GM18502 (cell line): ENCODE measurements at regions not wholly inside any gene's neighbourhood (a gene's known extent, or its start where the extent isn't known, plus 50 kb on each side); places are given as distances from the start of the nearest gene placed in this dataset.

Source experiments
- ATAC-seq: cut with Tn5 transposase; IDR thresholded peaks from one replicate; pipeline ENCODE4 v1.9.1; 2021; ENCODE audit warnings: mild to moderate bottlenecking; ENCODE audit not compliant: unreplicated experiment, poor library complexity

DNA sequence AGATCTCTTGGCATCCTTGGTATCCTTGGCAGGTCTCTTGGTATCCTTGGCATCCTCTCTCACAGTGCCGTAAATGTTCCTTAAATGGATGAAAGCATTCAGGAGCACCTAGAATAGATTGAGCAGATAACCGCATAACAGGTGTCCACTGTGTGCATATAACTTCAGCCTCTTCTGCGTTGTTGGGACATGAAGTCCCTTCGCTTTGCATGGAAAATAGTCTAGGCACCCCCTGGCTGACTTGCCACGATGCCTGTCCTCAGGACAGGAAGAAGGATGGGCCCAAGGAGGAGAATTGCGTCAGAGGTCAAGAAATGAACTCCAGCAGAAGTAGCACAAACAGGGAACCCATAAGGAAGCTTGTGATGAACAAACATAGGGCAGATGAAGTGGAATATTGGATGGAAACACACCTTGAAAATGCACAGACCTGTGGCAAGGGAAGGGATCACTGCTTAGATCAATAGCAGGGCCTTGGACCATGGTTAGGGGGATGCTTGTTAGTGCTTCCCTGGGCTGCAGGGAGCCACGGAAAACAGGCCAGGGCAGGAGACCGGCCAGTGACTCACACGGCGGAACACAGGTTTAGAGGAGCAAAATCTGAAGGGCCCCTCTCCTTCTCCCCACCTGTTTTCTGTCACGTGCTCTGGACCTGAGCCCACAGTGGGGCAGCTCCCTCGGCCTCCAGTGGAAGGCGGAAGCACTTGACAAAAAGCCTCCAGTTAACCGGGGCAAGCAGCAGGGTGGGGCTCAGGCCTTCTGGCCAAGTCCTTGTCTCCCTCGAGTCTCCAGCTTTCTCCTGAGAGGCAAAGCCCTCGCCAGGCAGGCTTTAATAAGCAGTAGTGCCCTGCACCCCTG lies 99.2 kb upstream of the ASAP2 start:
- no peak for ATAC-seq

DNA sequence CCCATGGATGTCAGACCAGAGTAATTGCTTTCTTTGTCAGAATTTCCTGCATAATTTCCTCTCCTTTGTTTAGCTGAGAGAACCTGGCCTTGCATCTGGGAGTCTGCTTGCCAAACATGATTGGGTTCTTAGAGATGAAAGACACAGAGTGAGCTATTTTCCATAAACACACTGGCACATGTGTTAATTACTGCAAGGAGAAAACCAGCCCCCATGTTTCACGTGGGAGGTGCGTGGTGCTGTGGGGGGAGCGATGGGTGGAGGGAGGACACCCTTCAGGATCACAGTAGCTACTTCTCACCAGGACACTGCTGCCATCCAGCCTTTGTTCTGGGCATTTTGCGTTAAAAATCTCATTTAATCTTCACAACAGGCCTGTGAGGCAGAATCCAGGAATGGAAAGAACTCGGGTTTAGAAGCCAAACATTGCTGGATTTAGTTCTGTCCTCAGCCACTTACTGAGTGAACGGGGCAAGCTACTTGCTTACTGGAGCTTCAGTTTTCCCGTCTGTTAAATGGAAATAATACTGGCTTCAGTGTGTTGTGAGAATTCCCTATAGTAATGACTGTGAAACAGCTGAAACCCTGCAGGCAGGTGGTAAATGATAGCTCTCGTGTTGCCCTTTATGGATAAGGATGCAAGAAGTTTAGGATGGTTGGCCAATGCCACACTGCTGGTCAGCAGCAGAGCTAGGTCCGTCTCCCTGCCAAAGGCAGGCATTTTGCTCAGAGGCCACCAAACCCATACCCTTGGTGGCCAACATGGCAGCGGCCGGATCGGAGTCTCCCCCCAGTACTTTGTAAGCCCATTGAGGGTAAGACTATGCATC lies 100.1 kb upstream of the ASAP2 start:
- ATAC-seq = no peak

DNA sequence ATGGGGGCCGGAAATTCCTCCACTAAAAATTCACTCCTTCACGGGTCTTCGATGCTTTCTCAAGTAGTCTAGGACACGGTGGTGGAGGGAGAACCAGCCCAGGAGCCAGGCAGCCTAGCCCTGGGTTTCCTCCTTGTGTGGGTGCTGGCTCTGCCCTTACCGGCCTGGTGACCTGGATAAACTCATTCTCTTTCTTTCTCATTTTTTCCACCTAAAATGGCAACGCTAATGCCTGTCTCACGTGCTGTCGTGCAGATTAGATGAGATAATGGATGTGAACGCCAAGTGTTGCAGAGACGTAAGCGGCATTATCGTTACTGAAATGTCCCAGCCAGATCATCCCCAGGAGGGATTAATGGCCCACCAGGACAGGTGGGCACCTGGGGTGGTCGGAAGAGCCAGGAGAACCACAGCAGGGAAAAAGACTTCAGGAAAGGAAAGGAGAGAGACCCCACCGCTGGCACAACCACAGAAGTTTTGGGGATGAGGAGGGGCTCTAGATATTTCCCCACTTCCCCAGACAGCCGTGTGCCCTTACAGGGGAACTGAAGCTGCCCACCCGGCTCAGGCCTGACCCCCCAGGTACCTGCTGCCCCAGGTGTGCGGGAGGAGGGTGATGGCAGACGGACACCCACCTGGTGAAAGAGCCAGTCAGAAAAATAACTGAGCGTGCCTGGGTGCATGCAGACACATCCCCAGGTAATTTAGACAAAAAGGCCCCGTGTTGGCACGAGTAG lies 100.8 kb upstream of the ASAP2 start:
- no peak for ATAC-seq

DNA sequence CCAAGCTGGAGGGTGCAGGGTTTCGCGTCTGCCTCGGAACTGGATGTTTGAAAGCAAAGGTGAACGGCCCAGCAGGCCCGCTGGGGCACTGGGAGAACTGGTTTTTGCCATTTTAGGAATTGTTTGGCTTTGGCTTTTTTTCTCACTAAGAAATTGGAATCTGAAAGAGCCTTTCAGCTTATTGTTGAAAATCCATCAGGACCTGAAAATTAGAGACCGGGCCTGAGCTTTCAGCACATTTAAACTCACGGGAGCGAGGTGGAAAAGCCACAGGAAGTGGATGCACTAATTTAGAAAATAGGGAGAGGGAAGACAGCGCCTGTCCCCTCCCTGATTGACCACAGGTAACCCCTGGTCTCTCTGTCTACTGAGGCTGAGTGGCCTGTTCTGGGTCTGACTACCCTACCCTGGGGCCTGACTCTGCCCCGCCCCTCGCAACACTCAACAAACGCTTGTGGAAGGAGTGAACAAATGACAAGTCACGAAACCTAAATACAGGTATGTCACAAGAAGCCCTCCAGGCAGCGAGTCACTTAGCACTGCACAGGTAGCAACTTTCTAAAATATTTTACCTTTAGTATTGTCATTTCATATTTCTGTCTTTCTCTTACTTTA lies 100.3 kb upstream of the MBOAT2 start:
- ATAC-seq = no peak

DNA sequence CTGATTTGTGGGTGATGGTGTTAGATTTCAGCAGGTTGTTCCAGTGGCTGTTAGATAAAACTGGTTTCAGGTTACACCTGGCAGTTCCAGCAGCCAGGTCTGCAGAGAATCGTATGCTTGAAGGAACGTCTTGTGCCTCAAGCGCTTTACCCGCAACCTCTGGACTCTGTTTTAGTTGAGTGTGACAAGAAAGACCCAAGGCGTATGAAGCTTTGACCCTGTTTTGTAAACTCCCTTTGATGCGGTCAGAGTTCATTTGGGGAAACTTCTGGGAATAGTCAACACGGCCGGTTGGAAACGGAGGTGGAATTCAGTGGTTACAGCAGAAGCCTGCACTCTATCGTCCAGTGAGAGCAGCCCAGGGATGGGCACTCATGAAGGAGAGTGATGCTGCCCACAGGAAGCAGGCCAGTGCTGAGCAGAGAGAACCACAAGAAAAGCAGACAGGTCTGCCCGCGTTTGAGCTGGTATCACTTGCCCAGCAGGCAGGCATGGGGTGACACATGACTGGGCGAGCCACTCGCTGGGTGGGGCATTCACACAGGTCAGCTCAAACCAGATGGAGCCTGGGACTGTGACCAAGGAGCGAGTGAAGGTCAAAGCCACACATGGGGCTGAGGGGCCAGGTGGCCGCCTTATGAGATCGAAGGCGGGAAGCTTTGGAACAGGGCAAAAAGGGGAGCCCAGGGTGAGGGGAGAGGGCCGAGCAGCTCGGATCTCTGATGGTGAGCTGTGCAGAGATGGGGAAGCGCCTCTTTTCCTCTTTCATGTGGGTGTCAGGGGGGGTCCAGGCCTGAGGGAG lies 99.6 kb upstream of the MBOAT2 start:
- ATAC-seq = no peak

DNA sequence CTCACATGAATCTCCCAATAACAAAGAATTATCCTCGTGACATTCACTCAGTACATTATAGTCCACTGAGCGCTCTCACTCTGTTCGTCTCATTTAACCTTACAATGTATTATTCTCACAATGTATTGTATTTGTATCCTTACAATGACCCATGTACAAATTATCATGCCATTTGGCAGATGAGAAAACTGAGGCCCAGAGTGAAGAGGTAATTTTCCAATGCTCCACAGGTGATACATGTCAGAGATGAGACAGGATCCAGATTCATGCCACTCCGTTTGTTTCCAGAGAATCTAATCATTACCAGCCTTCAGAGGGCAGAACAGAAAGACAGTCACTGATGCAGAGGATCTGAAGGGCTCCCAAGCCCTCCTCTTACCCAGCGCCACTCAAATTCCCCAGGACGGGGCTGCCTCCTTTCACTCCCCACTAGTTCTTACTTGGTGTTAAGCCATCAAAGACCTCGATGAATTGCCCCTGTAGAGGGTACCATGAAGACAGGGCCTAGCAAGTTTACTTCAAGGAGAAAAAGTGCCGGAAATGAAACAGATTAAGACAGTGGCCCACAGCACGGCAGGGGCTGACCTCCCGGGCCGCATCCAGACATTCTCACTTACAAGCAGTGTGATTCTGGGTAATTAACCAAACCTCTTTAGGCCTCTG lies 98.4 kb upstream of the MBOAT2 start:
- no peak for ATAC-seq

DNA sequence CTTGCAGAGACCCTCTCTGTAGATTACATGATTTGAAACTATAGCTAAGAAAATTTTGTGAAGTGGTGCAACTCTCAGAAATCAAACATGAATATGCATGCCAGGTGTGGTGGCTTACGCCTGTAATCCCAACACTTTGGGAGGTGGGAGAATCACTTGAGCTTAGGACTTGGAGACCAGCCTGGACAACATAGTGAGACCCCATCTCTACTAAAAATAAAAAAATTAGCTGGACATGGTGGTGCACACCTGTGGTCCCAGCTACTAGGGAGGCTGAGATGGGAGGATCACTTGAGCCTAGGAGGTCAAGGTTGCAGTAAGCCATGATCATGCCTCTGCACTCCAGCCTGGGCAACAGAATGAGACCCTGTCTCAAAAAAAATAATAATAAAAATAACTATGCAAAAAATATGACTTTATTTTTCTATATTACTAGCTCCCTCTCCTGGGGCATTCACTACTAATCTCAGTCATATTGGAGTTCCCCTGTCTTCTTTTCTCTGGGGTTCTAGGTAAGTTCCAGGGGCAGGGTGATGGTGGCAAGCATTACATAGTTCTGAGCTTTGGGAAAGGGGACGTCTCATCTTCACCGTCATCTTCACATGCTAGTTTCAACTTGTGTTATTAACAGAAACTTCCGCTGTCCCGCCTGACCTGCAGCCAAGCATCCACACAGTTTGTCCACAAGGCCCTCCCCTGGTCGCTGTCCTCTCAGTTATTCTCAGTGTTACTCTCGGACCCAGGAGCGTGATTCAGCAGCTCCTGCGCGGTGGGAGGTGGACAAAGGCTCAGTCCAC lies 96.8 kb upstream of the MBOAT2 start:
- peak; percentile 69 for ATAC-seq

DNA sequence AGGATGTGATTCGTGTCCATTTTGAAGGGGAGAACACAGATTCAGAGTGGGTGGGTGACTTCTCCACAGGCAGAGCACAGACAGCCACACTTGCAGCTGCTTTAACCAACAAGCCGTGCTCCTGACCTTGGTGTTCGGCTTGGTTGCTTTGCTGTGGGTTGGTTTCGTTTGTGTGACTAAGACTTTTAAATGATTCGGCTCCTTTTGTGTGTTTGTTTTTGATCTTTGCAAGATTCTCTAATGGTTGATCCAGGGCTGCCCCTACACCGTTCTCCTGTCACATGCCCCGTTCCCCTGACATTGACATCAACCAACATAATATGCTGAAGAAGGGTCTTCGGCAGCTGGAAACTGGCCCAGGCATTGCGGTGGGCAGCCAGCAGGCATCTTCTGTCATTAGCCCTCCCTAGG lies 95.9 kb upstream of the MBOAT2 start:
- ATAC-seq = no peak

DNA sequence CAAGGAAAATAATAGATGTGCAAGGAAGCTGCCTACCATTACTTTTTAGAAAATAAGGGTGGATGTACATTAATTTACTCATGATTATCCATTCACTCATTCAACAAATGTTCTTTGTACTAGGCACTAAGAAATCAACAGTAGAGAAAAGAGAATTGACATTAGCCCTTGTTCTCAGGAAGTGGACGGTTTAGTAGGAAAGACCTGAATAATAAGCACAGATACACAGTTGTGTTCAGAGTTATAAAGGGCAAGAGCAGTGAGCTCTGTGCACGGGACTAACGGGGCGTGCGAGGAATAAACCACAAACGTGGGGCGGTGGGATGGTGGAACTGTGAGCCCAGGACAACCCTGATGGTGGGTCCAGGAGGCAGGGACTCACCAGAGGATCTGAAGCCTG lies 94.4 kb upstream of the MBOAT2 start:
- no peak for ATAC-seq

DNA sequence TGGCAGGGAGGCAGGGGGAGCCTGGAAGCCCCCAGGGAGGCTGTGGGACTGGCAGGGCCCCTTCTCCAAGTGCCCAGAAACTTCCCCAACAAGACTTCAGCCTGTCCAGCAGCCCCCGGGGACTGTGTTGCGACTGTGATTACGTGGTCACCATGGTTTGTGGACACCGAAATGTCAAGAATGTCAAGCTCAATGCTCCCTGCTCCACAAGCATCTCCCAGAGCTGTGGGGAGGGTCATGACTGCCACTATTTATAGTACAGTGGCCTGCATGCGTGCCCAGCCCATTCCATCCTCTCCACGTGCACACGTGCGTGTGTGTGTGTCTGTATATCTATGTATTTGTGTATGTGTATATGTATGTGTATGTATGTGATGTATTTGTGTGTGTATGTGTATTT lies 93.8 kb upstream of the MBOAT2 start:
- no peak for ATAC-seq

DNA sequence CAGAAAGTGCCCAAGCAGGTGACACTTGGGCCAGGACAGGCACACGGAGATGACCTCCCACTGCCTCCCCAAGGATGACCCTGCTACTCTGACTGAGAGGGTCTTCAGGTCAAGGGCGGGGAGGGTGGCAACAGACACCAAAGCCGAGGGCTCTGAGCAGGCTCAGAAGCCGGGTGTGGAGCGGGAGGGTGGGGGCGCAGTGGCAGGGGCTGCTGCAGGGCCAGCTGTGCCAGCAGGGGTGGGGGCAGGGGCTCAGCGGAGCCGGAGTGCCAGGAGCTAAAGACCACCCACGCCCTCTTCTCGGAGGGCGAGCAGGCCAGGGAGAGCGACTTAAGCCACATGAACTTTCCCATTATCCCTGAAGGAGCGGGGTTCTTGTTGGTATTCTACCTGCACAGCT lies 93.3 kb upstream of the MBOAT2 start:
- no peak for ATAC-seq

DNA sequence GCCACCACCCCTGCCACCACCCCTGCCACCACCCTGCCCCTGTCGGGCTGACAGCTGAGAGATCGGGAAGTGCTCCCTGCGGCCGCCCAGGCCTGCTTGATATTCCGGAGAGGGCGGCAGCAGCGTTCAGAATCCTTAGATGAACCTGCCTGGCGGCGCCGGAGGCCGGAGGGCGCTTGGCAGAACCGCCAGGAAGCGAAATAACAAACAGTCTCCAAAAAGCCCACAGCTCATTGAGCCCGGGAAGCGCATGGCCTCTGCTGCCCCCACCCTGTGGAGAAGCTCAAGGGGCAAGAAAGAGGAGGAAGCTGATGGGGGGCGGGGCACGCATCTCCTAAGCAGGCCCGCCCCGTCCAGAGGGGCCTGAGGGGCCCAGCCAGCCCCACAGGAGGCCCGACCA lies 92.2 kb upstream of the MBOAT2 start:
- no peak for ATAC-seq

DNA sequence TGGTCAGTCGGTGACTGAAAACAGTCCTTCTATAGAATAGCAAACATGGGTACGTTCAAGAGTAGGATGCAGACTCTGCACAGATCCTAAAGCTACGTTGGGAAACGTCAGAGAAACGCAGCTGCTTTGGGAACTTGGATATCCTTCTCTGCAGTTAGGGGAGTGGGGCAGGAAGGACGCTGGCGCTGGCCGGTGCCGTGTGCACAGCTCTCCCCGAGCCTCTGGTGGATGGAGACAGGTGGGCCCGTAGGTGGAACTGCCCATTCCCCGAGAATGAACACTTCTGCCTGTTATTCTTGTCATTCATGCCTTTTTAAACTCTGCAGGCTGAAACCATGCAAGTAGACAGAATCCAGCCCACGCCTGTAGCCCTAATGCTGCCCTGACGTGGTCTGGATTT lies 91.7 kb upstream of the MBOAT2 start:
- ATAC-seq = no peak

DNA sequence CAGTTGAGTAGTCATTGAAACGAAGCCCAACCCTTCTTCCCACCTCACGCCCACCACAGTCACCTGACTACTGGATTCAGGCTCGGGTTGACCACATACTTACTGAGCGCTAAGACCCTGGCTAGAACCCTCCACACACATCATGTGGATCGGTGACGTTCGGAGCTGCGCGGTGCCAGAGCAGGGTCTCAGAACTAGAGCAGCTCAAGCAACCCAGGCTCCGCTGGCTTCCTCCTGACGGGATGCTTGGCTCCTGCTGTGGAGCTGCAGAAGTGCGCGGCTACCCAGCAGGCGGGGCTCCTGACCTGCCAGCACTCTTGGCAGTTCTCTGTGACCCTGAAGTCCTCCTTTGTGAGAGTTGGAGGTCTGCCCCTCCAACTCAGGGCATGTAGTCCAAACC lies 90.6 kb upstream of the MBOAT2 start:
- ATAC-seq = no peak

DNA sequence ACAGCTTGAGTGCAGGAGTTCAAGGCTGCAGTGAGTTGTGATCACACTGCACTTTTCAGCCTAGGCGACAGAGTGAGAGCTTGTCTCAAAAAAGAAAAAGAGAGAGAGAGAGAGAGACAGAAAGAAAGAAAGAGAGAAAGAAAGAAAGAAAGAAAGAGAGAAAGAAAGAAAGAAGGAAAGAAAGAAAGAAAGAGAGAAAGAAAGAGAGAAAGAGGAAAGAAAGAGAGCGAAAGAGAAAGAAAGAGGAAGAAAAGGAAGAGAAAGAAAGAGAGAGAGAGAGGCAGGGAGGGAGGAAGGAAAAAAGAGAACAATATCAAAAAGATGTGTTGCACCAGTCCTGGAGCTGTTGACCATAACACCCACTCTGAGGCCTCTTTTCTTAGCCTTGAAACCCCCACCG lies 89.8 kb upstream of the MBOAT2 start:
- no peak for ATAC-seq

DNA sequence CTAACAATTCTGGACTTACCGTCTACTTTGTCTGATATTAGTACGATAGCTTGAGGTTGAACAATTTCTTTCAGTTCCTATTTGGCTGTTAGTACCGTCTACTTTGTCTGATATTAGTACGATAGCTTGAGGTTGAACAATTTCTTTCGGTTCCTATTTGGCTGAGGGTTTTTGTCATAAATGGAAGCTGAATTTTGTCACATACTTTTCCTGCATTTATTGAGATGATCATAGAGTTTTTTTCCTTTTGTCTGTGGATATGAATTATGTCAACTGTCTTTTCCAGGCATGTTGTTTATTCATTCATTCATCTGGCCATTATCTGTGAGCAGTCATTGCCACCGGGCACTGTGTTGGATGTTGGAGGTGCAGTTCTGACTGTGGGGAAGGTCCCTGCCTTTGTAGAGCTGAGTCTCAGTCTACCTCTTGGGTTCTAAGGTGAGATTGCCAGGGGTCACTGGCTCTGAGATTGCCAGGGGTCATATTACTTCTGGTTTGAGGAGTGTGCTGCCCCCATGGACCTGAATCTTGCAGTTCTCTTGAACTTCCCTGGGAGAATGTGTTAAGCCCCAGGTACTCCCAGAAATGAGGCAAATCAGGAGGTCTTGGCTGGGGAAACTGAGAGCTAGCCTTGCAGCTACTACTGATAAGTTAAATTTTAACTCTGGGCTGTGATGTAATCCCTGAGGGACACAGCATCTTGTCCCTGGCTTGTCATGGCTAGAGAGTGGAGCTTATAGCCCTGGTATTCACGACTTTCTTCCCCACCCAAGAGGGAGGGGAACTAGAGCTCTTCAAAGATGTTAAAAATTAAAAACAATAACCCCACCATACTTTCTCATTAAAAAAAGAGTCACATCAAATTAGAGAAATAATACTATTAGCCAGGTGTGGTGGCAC lies 89.1 kb upstream of the MBOAT2 start:
- ATAC-seq = peak; percentile 95

DNA sequence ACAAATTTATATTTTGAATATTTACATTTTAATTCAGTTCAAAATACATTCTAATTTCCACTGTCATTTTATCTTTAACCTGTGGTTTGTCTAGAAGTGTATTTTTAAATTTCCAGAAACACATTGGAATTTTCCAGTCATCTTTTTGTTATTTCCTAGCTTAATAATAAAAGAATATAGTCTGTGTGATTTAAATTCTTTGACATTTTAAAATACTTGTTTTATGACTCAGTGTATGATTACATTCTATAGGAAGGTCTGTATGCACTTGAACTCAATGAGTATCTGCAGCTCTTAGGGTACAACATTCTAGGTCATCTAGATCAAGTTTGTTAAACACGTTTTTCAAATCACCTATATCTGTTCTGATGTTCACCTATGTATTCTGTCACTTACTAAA lies 88.3 kb upstream of the MBOAT2 start:
- ATAC-seq = no peak
